ENCODE measurements at regions not wholly inside any gene's neighbourhood (a gene's known extent, or its start where the extent isn't known, plus 50 kb on each side); places are given as distances from the start of the nearest gene placed in this dataset.

- Histone ChIP-seq H3K79me2 (ENCODE audit: insufficient read depth, low read length) (no peaks in the 10 kb centered on the region), H3K27ac (ENCODE audit: low read depth, low read length) (no peak overlapping the region), H3K9me2 (replicated peaks; ENCODE audit: insufficient read depth, low read length) (no peaks in the 10 kb centered on the region), H3F3A (ENCODE audit: insufficient read depth) (no peaks in the 10 kb centered on the region), H4K20me1 (ENCODE audit: low read depth, low read length) (no peaks in the 10 kb centered on the region), H3K4me2 (ENCODE audit: low read depth, low read length, poor library complexity, severe bottlenecking) (no peak overlapping the region), H3K9ac (ENCODE audit: low read length) (no peak overlapping the region), H3K36me3 (ENCODE audit: low read length) (no peaks in the 10 kb centered on the region), H3K9me3 (ENCODE audit: insufficient read depth, low read length) (no peaks in the 10 kb centered on the region), H3K27me3 (ENCODE audit: low read length) (no peaks in the 10 kb centered on the region), H2AFZ (ENCODE audit: low read depth, low read length, severe bottlenecking) (no peak overlapping the region), H3K4me3 (ENCODE audit: insufficient read depth, low read length, poor library complexity, severe bottlenecking) (no peak overlapping the region)
- TF ChIP-seq EZH2phosphoT487 (conservative IDR thresholded peaks at IDR 0.05; ENCODE audit: low read length), result no peak
Measured at GRCh38 chr6:167648501-167649278, 178.0 kb upstream of the AFDN start.

DNA sequence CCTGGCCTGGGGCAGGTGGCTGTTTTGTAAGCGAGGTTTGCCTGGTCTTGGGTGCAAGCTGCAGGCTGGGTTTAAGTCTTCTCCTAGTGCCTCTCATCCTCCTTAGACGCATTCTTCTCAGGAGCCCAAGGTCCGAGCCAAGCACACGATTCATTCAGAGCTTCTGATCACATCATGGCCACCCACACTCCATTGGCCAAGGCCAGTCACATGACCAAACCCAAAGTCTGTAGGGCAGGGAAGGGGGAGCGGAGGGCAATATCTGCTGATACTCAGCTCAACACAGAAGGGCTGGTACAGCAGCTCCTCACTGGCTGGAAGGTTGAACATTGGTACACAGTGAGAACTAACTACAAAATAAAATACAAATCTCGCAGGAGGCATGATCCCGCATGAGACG lies 177.2 kb upstream of the AFDN start:
- no peak overlapping the region for H3K27ac ChIP-seq (ENCODE audit: low read depth, low read length)
- no peaks in the 10 kb centered on the region for H3K27me3 ChIP-seq (ENCODE audit: low read length)
- no peaks in the 10 kb centered on the region for H3K9me2 ChIP-seq (replicated peaks; ENCODE audit: insufficient read depth, low read length)
- no peaks in the 10 kb centered on the region for H4K20me1 ChIP-seq (ENCODE audit: low read depth, low read length)
- no peaks in the 10 kb centered on the region for H3F3A ChIP-seq (ENCODE audit: insufficient read depth)
- no peaks in the 10 kb centered on the region for H3K36me3 ChIP-seq (ENCODE audit: low read length)
- TF ChIP-seq CTCF (IDR thresholded peaks at IDR 0.05; ENCODE audit: insufficient read depth, low read length, poor library complexity, severe bottlenecking), result no peak
- no peak for TF ChIP-seq EZH2phosphoT487 (conservative IDR thresholded peaks at IDR 0.05; ENCODE audit: low read length)
- H3K9me3 ChIP-seq (ENCODE audit: insufficient read depth, low read length), result no peaks in the 10 kb centered on the region
- no peak overlapping the region for H3K9ac ChIP-seq (ENCODE audit: low read length)
- H2AFZ ChIP-seq (ENCODE audit: low read depth, low read length, severe bottlenecking), result no peak overlapping the region
- no peak overlapping the region for H3K4me3 ChIP-seq (ENCODE audit: insufficient read depth, low read length, poor library complexity, severe bottlenecking)
- H3K79me2 ChIP-seq (ENCODE audit: insufficient read depth, low read length), result no peaks in the 10 kb centered on the region
- no peak overlapping the region for H3K4me2 ChIP-seq (ENCODE audit: low read depth, low read length, poor library complexity, severe bottlenecking)

DNA sequence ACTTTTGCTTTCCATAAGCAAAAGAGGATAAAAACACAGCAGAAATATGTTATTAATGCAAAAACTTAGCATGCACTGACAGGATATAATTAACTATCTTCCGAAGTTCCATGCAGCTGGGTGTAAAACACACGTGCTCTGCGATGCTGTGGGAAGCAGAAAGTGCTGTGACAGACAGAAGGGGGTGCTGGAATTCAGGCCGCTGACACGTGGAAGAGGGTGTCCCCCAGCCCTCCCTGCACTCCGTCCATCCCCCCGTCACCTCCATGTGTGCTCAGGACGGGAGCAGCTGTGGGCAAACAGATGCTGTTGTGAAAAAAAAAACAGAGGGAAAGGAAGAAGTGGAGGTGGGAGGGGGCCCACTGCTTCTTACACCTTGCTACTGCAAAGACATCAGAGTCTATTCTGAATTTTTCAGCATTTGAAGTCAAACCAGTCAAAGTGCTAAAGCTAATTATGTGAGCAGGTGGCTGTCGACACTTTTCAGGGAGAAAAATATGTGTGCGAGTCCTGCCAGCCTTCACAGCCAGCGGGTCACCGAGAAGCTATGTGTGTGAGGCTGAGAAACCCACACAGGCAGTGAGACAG lies 175.9 kb upstream of the AFDN start:
- Histone ChIP-seq H3K36me3 (ENCODE audit: low read length) (no peaks in the 10 kb centered on the region), H3F3A (ENCODE audit: insufficient read depth) (no peaks in the 10 kb centered on the region), H3K9me2 (replicated peaks; ENCODE audit: insufficient read depth, low read length) (no peaks in the 10 kb centered on the region), H3K27ac (ENCODE audit: low read depth, low read length) (no peak overlapping the region), H3K9me3 (ENCODE audit: insufficient read depth, low read length) (no peaks in the 10 kb centered on the region), H4K20me1 (ENCODE audit: low read depth, low read length) (no peaks in the 10 kb centered on the region), H3K79me2 (ENCODE audit: insufficient read depth, low read length) (no peaks in the 10 kb centered on the region), H3K27me3 (ENCODE audit: low read length) (no peaks in the 10 kb centered on the region), H3K9ac (ENCODE audit: low read length) (no peak overlapping the region), H3K4me3 (ENCODE audit: insufficient read depth, low read length, poor library complexity, severe bottlenecking) (no peak overlapping the region), H3K4me2 (ENCODE audit: low read depth, low read length, poor library complexity, severe bottlenecking) (no peak overlapping the region), H2AFZ (ENCODE audit: low read depth, low read length, severe bottlenecking) (no peak overlapping the region)
- no peak for TF ChIP-seq EZH2phosphoT487 (conservative IDR thresholded peaks at IDR 0.05; ENCODE audit: low read length)
- TF ChIP-seq CTCF (IDR thresholded peaks at IDR 0.05; ENCODE audit: insufficient read depth, low read length, poor library complexity, severe bottlenecking), result no peak
